ENCODE measurements at regions not wholly inside any gene's neighbourhood (a gene's known extent, or its start where the extent isn't known, plus 50 kb on each side); places are given as distances from the start of the nearest gene placed in this dataset.

DNA sequence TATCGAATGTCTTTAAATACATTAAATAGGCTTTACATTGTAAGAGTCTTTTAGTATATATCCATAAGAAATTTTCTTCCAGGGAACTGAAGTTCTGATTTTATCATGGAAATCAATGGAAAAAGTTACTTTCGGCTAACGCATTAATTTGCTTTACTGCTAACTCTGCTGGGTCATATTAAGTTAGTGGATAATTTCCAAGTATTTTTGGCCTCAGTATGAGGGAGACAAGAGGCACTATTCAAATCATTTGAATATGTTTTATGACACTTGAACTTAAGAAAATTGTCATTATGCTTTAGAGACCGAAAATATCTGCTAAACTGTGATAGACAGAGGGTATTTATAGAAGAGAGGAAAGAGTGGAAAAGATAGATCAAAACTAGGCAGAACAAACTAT is 237.5 kb downstream of the PCDH7 start:
- Histone ChIP-seq H3K9me3 (no peaks in the 10 kb centered on the region), H3K4me3 (no peak overlapping the region), H3K36me3 (no peaks in the 10 kb centered on the region), H3K4me1 (no peaks in the 10 kb centered on the region), H3K27me3 (no peaks in the 10 kb centered on the region), H3K27ac (no peak overlapping the region)
- DNase-seq (ENCODE audit: low spot score in 2 of 2), result no peak
- 21 to 29% methylated on average over 4 of the region's 4 CpGs for WGBS, 2 donors
- TF ChIP-seq EP300 (IDR thresholded peaks at IDR 0.05) (no peak), POLR2A (IDR thresholded peaks at IDR 0.05) (no peak)
- TF ChIP-seq, protein P1, sequence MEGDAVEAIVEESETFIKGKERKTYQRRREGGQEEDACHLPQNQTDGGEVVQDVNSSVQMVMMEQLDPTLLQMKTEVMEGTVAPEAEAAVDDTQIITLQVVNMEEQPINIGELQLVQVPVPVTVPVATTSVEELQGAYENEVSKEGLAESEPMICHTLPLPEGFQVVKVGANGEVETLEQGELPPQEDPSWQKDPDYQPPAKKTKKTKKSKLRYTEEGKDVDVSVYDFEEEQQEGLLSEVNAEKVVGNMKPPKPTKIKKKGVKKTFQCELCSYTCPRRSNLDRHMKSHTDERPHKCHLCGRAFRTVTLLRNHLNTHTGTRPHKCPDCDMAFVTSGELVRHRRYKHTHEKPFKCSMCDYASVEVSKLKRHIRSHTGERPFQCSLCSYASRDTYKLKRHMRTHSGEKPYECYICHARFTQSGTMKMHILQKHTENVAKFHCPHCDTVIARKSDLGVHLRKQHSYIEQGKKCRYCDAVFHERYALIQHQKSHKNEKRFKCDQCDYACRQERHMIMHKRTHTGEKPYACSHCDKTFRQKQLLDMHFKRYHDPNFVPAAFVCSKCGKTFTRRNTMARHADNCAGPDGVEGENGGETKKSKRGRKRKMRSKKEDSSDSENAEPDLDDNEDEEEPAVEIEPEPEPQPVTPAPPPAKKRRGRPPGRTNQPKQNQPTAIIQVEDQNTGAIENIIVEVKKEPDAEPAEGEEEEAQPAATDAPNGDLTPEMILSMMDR (IDR thresholded peaks at IDR 0.05), result no peak

DNA sequence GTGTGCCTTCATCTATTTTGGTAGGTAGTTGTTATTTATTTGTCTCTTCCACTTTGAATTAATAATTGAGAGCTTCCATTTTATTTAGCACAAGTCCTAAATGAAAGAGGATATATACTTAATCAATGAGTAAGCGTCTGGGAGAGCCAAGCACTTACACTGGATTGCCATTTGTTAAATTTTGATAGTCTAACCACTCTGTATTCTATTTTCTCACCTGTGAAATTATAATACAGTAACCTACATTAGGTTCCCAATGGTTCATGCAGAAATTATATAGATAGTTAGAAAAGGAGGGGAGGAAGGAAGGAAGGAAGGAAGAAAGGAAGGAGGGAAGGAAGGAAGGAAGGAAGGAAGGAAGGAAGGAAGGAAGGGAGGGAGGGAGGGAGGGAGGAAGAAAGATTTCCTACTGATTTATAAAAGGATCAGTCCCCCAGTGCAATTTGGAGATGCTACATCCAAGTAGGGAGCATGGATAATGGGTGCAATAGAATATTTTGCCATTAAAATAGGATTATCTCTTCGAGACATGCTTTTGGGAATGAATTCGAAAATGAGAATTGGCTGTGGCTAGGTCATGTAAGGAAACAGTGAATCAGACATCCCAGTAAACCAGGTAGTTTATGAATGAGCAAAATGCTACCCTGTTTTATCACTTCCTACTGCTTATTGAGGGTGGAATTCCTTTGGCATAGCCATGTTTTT is 239.8 kb downstream of the PCDH7 start:
- Histone ChIP-seq H3K4me3 (no peak overlapping the region), H3K9me3 (no peaks in the 10 kb centered on the region), H3K4me1 (no peaks in the 10 kb centered on the region), H3K27me3 (no peaks in the 10 kb centered on the region), H3K36me3 (no peaks in the 10 kb centered on the region), H3K27ac (no peak overlapping the region)
- no peak for DNase-seq (ENCODE audit: low spot score in 2 of 2)
- 91 to 96% methylated on average over 3 of the region's 3 CpGs for WGBS, 2 donors
- no peak for TF ChIP-seq EP300 (IDR thresholded peaks at IDR 0.05)
- TF ChIP-seq, protein P1 (IDR thresholded peaks at IDR 0.05), result no peak
- no peak for TF ChIP-seq POLR2A (IDR thresholded peaks at IDR 0.05)

DNA sequence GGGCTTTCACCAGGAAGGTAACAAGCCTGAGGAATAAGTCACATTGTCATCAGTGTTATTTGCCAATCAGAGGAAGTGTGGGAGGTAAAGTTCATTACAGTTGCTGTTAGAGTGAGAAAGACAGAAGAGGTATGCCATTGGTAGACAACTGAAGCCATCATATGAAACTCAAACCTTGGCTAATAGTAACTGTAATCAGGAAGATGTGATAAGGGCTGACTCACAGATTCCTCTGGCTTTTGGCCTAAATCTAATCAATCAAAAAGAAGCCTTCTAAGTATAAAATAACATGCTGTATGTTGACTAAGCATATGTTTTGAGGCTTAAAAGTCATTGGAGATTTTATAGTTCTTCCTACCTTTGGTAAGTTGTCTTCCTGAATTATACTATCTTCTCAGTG is 242.8 kb downstream of the PCDH7 start:
- H3K4me3 ChIP-seq, result no peak overlapping the region
- no peaks in the 10 kb centered on the region for H3K9me3 ChIP-seq
- H3K27me3 ChIP-seq, result no peaks in the 10 kb centered on the region
- H3K36me3 ChIP-seq, result no peaks in the 10 kb centered on the region
- no peaks in the 10 kb centered on the region for H3K4me1 ChIP-seq
- DNase-seq (ENCODE audit: low spot score in 2 of 2), result no peak
- H3K27ac ChIP-seq, result no peak overlapping the region
- TF ChIP-seq, protein P1 (IDR thresholded peaks at IDR 0.05), result no peak
- TF ChIP-seq POLR2A (IDR thresholded peaks at IDR 0.05) (no peak), EP300 (IDR thresholded peaks at IDR 0.05) (no peak)

DNA sequence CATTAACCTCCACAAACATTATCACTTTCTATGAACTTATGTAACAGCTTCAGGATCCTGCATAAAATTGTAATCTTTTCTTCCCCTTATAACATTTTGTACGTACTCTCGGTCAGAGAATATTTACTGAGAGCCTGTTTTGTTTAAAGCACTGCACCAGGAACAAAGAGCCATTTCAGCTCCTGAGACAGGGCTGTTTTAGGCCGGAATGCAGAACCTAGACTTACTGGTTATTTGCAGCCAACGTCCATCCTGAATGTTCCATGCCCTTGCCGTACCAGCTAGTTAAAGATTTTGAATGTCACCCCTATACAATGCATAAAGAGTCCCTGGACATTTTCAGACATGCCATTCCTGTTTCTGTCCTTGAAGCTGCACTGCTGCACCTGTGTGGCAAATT is 248.8 kb downstream of the PCDH7 start:
- H3K27ac ChIP-seq, result peak overlapping the region in 1 of 4 donors; percentile 29
- TF ChIP-seq, protein P1 (IDR thresholded peaks at IDR 0.05), result no peak
- no peak for TF ChIP-seq POLR2A (IDR thresholded peaks at IDR 0.05)
- TF ChIP-seq EP300 (IDR thresholded peaks at IDR 0.05), result no peak

DNA sequence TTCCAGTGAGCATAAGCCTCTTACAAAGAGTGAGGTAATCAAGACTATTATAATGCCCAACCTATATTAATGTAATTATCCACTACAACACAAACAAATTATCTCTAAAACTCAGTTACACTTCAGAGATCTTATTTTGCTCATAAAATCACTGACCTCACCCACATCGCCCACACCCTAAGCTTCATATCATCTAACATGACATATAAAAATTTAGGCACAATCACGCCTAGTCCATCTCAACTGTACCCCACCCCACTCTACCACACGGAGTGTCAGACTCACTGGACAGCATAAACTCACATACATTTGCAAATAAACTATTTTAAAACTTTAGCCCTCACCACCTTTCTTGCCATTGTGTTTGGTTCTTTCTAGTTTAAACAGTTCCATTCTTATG is 252.4 kb downstream of the PCDH7 start:
- Histone ChIP-seq H3K9me3 (no peaks in the 10 kb centered on the region), H3K4me3 (no peak overlapping the region), H3K27ac (no peak overlapping the region), H3K4me1 (no peaks in the 10 kb centered on the region), H3K27me3 (no peaks in the 10 kb centered on the region), H3K36me3 (no peaks in the 10 kb centered on the region)
- 91 to 94% methylated on average over 3 of the region's 3 CpGs for WGBS, 2 donors
- TF ChIP-seq, protein P1 (IDR thresholded peaks at IDR 0.05), result no peak
- TF ChIP-seq EP300 (IDR thresholded peaks at IDR 0.05) (no peak), POLR2A (IDR thresholded peaks at IDR 0.05) (no peak)
- no peak for DNase-seq (ENCODE audit: low spot score in 2 of 2)

More for the DNA sequence above, 248.8 kb downstream of the PCDH7 start:
- 38 to 43% methylated on average over 5 of the region's 5 CpGs for WGBS, 2 donors
- H3K4me1 ChIP-seq, result no peaks in the 10 kb centered on the region
- H3K27me3 ChIP-seq, result no peaks in the 10 kb centered on the region
- no peak for DNase-seq (ENCODE audit: low spot score in 2 of 2)
- no peaks in the 10 kb centered on the region for H3K9me3 ChIP-seq
- H3K36me3 ChIP-seq, result no peaks in the 10 kb centered on the region
- no peak overlapping the region for H3K4me3 ChIP-seq
